Dendritic cell treated with granulocyte-macrophage colony-stimulating factor and Interleukin-4, amounts not matched to agents 40 ng/mL and 50 ng/mL, for 4 days (primary cell): ENCODE measurements at regions not wholly inside any gene's neighbourhood (a gene's known extent, or its start where the extent isn't known, plus 50 kb on each side); places are given as distances from the start of the nearest gene placed in this dataset.

Experiments
- H3K27ac Mint-ChIP-seq: one replicate; pipeline ENCODE4 v1.8.0; 2022; ENCODE audit warnings: mild to moderate bottlenecking, mixed read lengths
- H3K27me3 Mint-ChIP-seq: one replicate; pipeline ENCODE4 v1.8.0; 2022; ENCODE audit warnings: mild to moderate bottlenecking, mixed read lengths
- H3K36me3 Mint-ChIP-seq: one replicate; pipeline ENCODE4 v1.8.0; 2022; ENCODE audit warnings: low read depth, mixed read lengths
- H3K4me1 Mint-ChIP-seq: one replicate; pipeline ENCODE4 v1.8.0; 2022; ENCODE audit warnings: low read depth, mixed read lengths
- H3K4me3 Mint-ChIP-seq: one replicate; pipeline ENCODE4 v1.8.0; 2022; ENCODE audit warnings: mild to moderate bottlenecking, moderate library complexity, mixed read lengths
- H3K9me3 Mint-ChIP-seq: one replicate; pipeline ENCODE4 v1.8.0; 2022; ENCODE audit warnings: mixed read lengths
- intact Hi-C: fragments of 100-400 bp; cut with micrococcal nuclease; formaldehyde crosslinking; loops from one replicate; pipeline ENCODE4 v1.15.0; 2022

GRCh38 chr14:28483506-28483905, 283.1 kb upstream of the FOXG1 start:
- Mint-ChIP-seq H3K4me3 (no peak overlapping the region), H3K27ac (no peak overlapping the region), H3K9me3 (no peaks in the 10 kb centered on the region), H3K36me3 (no peaks in the 10 kb centered on the region), H3K4me1 (no peaks in the 10 kb centered on the region), H3K27me3 (no peaks in the 10 kb centered on the region)
- intact Hi-C loops = no loop called here

GRCh38 chr14:28488684-28489083, 277.9 kb upstream of the FOXG1 start:
- no peak overlapping the region for H3K4me3 Mint-ChIP-seq

GRCh38 chr14:28493516-28493915, 273.1 kb upstream of the FOXG1 start:
- no peaks in the 10 kb centered on the region for H3K36me3 Mint-ChIP-seq
- H3K9me3 Mint-ChIP-seq = no peaks in the 10 kb centered on the region
- H3K27me3 Mint-ChIP-seq = no peaks in the 10 kb centered on the region
- intact Hi-C loops = no loop called here
- H3K4me3 Mint-ChIP-seq = no peak overlapping the region
- H3K27ac Mint-ChIP-seq = no peak overlapping the region
- H3K4me1 Mint-ChIP-seq = no peaks in the 10 kb centered on the region

More at GRCh38 chr14:28488684-28489083, 277.9 kb upstream of the FOXG1 start:
- no peaks in the 10 kb centered on the region for H3K9me3 Mint-ChIP-seq
- intact Hi-C loops = no loop called here
- H3K4me1 Mint-ChIP-seq = no peaks in the 10 kb centered on the region
- H3K36me3 Mint-ChIP-seq = no peaks in the 10 kb centered on the region
- H3K27ac Mint-ChIP-seq = no peak overlapping the region
- no peaks in the 10 kb centered on the region for H3K27me3 Mint-ChIP-seq

- Mint-ChIP-seq H3K4me1 (no peaks in the 10 kb centered on the region), H3K9me3 (no peaks in the 10 kb centered on the region), H3K4me3 (no peak overlapping the region), H3K27me3 (no peaks in the 10 kb centered on the region), H3K36me3 (no peaks in the 10 kb centered on the region), H3K27ac (no peak overlapping the region)
- intact Hi-C loops = no loop called here
Measured at GRCh38 chr14:28494196-28494595, 272.4 kb upstream of the FOXG1 start.

GRCh38 chr14:28496364-28496763, 270.2 kb upstream of the FOXG1 start:
- no peak overlapping the region for H3K27ac Mint-ChIP-seq
- intact Hi-C loops = no loop called here
- no peaks in the 10 kb centered on the region for H3K27me3 Mint-ChIP-seq
- no peaks in the 10 kb centered on the region for H3K9me3 Mint-ChIP-seq
- H3K4me1 Mint-ChIP-seq = no peaks in the 10 kb centered on the region
- no peak overlapping the region for H3K4me3 Mint-ChIP-seq
- H3K36me3 Mint-ChIP-seq = no peaks in the 10 kb centered on the region

GRCh38 chr14:28502517-28502916, 264.1 kb upstream of the FOXG1 start:
- Mint-ChIP-seq H3K4me1 (no peaks in the 10 kb centered on the region), H3K36me3 (no peaks in the 10 kb centered on the region), H3K27ac (no peak overlapping the region), H3K9me3 (no peaks in the 10 kb centered on the region), H3K4me3 (no peak overlapping the region), H3K27me3 (no peaks in the 10 kb centered on the region)
- intact Hi-C loops = no loop called here

- intact Hi-C loops = no loop called here
- no peaks in the 10 kb centered on the region for H3K27me3 Mint-ChIP-seq
- no peaks in the 10 kb centered on the region for H3K36me3 Mint-ChIP-seq
- H3K4me1 Mint-ChIP-seq = no peaks in the 10 kb centered on the region
- H3K27ac Mint-ChIP-seq = no peak overlapping the region
- no peak overlapping the region for H3K4me3 Mint-ChIP-seq
- peaks cover 6% of the 10 kb centered on the region for H3K9me3 Mint-ChIP-seq
Measured at GRCh38 chr14:28515571-28515970, 251.0 kb upstream of the FOXG1 start.

GRCh38 chr14:28536889-28537288, 229.7 kb upstream of the FOXG1 start:
- H3K36me3 Mint-ChIP-seq = no peaks in the 10 kb centered on the region
- H3K27ac Mint-ChIP-seq = no peak overlapping the region
- H3K9me3 Mint-ChIP-seq = peaks cover 35% of the 10 kb centered on the region
- intact Hi-C loops = no loop called here
- no peak overlapping the region for H3K4me3 Mint-ChIP-seq
- H3K4me1 Mint-ChIP-seq = no peaks in the 10 kb centered on the region
- no peaks in the 10 kb centered on the region for H3K27me3 Mint-ChIP-seq

GRCh38 chr14:28542040-28542439, 224.5 kb upstream of the FOXG1 start:
- no peaks in the 10 kb centered on the region for H3K27me3 Mint-ChIP-seq
- intact Hi-C loops = no loop called here
- H3K9me3 Mint-ChIP-seq = peaks cover 32% of the 10 kb centered on the region
- H3K4me1 Mint-ChIP-seq = no peaks in the 10 kb centered on the region
- no peak overlapping the region for H3K4me3 Mint-ChIP-seq
- H3K36me3 Mint-ChIP-seq = no peaks in the 10 kb centered on the region
- no peak overlapping the region for H3K27ac Mint-ChIP-seq

- Mint-ChIP-seq H3K4me3 (no peak overlapping the region), H3K27me3 (no peaks in the 10 kb centered on the region), H3K9me3 (no peaks in the 10 kb centered on the region), H3K36me3 (no peaks in the 10 kb centered on the region), H3K4me1 (no peaks in the 10 kb centered on the region), H3K27ac (no peak overlapping the region)
- intact Hi-C loops = no loop called here
Measured at GRCh38 chr14:28565345-28565744, 201.2 kb upstream of the FOXG1 start.

- H3K4me3 Mint-ChIP-seq = no peak overlapping the region
- H3K9me3 Mint-ChIP-seq = peaks cover 9% of the 10 kb centered on the region
- no peaks in the 10 kb centered on the region for H3K4me1 Mint-ChIP-seq
- intact Hi-C loops = no loop called here
- no peaks in the 10 kb centered on the region for H3K36me3 Mint-ChIP-seq
- no peak overlapping the region for H3K27ac Mint-ChIP-seq
- no peaks in the 10 kb centered on the region for H3K27me3 Mint-ChIP-seq
Measured at GRCh38 chr14:28570391-28570790, 196.2 kb upstream of the FOXG1 start.

- H3K9me3 Mint-ChIP-seq = peaks cover 9% of the 10 kb centered on the region
- H3K27me3 Mint-ChIP-seq = no peaks in the 10 kb centered on the region
- intact Hi-C loops = no loop called here
- H3K36me3 Mint-ChIP-seq = no peaks in the 10 kb centered on the region
- H3K4me3 Mint-ChIP-seq = no peak overlapping the region
- no peak overlapping the region for H3K27ac Mint-ChIP-seq
- no peaks in the 10 kb centered on the region for H3K4me1 Mint-ChIP-seq
Measured at GRCh38 chr14:28571636-28572035, 195.0 kb upstream of the FOXG1 start.

GRCh38 chr14:28576523-28576922, 190.1 kb upstream of the FOXG1 start:
- H3K36me3 Mint-ChIP-seq = no peaks in the 10 kb centered on the region
- H3K4me3 Mint-ChIP-seq = no peak overlapping the region
- intact Hi-C loops = no loop called here
- no peaks in the 10 kb centered on the region for H3K4me1 Mint-ChIP-seq
- no peak overlapping the region for H3K27ac Mint-ChIP-seq
- H3K27me3 Mint-ChIP-seq = no peaks in the 10 kb centered on the region
- peaks cover 9% of the 10 kb centered on the region for H3K9me3 Mint-ChIP-seq

- Mint-ChIP-seq H3K36me3 (no peaks in the 10 kb centered on the region), H3K4me1 (no peaks in the 10 kb centered on the region), H3K4me3 (no peak overlapping the region), H3K27me3 (no peaks in the 10 kb centered on the region), H3K27ac (no peak overlapping the region), H3K9me3 (peaks cover 9% of the 10 kb centered on the region)
- intact Hi-C loops = no loop called here
Measured at GRCh38 chr14:28577187-28577586, 189.4 kb upstream of the FOXG1 start.

GRCh38 chr14:28577711-28578131, 188.9 kb upstream of the FOXG1 start:
- H3K36me3 Mint-ChIP-seq = no peaks in the 10 kb centered on the region
- no peaks in the 10 kb centered on the region for H3K4me1 Mint-ChIP-seq
- intact Hi-C loops = no loop called here
- no peak overlapping the region for H3K27ac Mint-ChIP-seq
- no peaks in the 10 kb centered on the region for H3K27me3 Mint-ChIP-seq
- peaks cover 4% of the 10 kb centered on the region for H3K9me3 Mint-ChIP-seq
- H3K4me3 Mint-ChIP-seq = no peak overlapping the region
